ENCODE measurements at regions not wholly inside any gene's neighbourhood (a gene's known extent, or its start where the extent isn't known, plus 50 kb on each side); places are given as distances from the start of the nearest gene placed in this dataset.
"Not testable (repeated sequence)": the region's sequence is repeated elsewhere in the genome, so short reads cannot be mapped to it uniquely, and the experiment has no call there.

GRCh38 chr10:84706431-84706830 is 378.0 kb downstream of the CCSER2 start:
- no peak for DNase-seq

GRCh38 chr10:84706875-84707274 is 378.5 kb downstream of the CCSER2 start:
- no peak for DNase-seq

- DNase-seq, result no peak
Measured at GRCh38 chr10:84715911-84716310, 387.5 kb downstream of the CCSER2 start.

- no peak for DNase-seq
Measured at GRCh38 chr10:84718877-84719616, 390.7 kb downstream of the CCSER2 start.

GRCh38 chr10:84719687-84720086 is 391.3 kb downstream of the CCSER2 start:
- no peak for DNase-seq

- no peak for DNase-seq
Measured at GRCh38 chr10:84727398-84727797, 399.0 kb downstream of the CCSER2 start.

- DNase-seq, result not testable (repeated sequence)
Measured at GRCh38 chr10:84739126-84739525, 410.7 kb downstream of the CCSER2 start.

- no peak for DNase-seq
Measured at GRCh38 chr10:84739641-84740040, 411.3 kb downstream of the CCSER2 start.

GRCh38 chr10:84743483-84743882 is 415.1 kb downstream of the CCSER2 start:
- no peak for DNase-seq

- no peak for DNase-seq
Measured at GRCh38 chr10:84755311-84755710, 426.9 kb downstream of the CCSER2 start.

GRCh38 chr10:84756653-84757052 is 428.3 kb downstream of the CCSER2 start:
- DNase-seq, result not testable (repeated sequence)

- peak; percentile 48 for DNase-seq
Measured at GRCh38 chr10:84761994-84762614, 433.7 kb downstream of the CCSER2 start.

- no peak for DNase-seq
Measured at GRCh38 chr10:84762754-84763394, 434.5 kb downstream of the CCSER2 start.

- DNase-seq, result no peak
Measured at GRCh38 chr10:84763965-84764364, 435.6 kb downstream of the CCSER2 start.

GRCh38 chr10:84765086-84765485 is 436.7 kb downstream of the CCSER2 start:
- DNase-seq, result no peak

GRCh38 chr10:84765656-84766055 is 437.3 kb downstream of the CCSER2 start:
- DNase-seq, result no peak

GRCh38 chr10:84766923-84767322 is 438.5 kb downstream of the CCSER2 start:
- DNase-seq, result no peak

- no peak for DNase-seq
Measured at GRCh38 chr10:84768132-84768531, 439.7 kb downstream of the CCSER2 start.

- DNase-seq, result no peak
Measured at GRCh38 chr10:84770824-84771223, 442.4 kb downstream of the CCSER2 start.

GRCh38 chr10:84783386-84783785 is 455.0 kb downstream of the CCSER2 start:
- peak; percentile 15 for DNase-seq

- no peak for DNase-seq
Measured at GRCh38 chr10:84783909-84784308, 455.5 kb downstream of the CCSER2 start.

GRCh38 chr10:84784749-84785148 is 456.4 kb downstream of the CCSER2 start:
- no peak for DNase-seq

GRCh38 chr10:84789026-84789425 is 460.6 kb downstream of the CCSER2 start:
- no peak for DNase-seq

GRCh38 chr10:84798312-84798711 is 469.9 kb downstream of the CCSER2 start:
- DNase-seq, result no peak

Measured in NCI-H774 (cell line).